ENCODE measurements at regions not wholly inside any gene's neighbourhood (a gene's known extent, or its start where the extent isn't known, plus 50 kb on each side); places are given as distances from the start of the nearest gene placed in this dataset.
"Not testable (repeated sequence)": the region's sequence is repeated elsewhere in the genome, so short reads cannot be mapped to it uniquely, and the experiment has no call there.

DNA sequence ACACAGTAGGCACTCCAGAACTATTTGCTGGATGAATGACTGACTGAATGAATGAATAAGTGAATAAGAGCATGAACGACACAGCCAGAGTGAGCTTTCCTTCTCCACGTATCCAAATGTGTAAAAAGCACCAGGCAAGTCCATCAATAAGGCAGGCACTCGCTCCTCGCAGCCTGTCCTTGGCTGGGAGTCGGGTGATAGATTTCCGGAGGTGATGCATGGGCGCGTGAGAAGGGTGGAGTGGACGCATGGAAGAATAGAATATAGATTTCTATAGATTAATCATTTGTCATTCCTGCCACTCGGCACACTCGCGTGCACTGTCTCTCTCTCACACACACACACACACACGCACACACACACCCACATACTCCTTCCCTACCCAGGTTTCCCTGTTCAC, 164.3 kb upstream of the ZC3H12A start:
- no peak for DNase-seq (ENCODE audit: low read depth, low spot score)

DNA sequence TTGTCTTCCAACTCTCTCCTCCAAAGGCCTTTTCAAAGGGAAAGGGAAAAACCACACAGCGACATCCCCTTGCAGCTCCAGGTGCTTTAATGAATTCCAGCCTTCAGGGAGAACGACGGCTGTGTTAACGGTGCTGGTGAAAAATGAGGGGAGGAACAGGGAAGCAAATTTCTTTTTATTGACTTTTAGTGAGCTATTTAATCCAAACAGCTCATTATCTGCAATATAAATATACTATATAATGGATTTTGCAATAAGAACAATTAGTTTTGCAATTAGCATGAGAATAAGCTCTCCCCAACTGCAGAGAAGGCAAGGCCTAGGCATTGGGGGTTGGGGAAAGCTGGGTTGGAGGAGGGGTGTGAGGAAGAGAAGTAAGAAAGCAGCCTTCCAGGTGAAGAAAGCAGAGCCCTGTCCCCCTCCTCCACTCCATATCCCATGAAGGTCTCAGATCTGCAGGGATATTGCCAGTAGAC, 159.0 kb upstream of the ZC3H12A start:
- peak; percentile 61 for DNase-seq (ENCODE audit: low read depth, low spot score)

DNA sequence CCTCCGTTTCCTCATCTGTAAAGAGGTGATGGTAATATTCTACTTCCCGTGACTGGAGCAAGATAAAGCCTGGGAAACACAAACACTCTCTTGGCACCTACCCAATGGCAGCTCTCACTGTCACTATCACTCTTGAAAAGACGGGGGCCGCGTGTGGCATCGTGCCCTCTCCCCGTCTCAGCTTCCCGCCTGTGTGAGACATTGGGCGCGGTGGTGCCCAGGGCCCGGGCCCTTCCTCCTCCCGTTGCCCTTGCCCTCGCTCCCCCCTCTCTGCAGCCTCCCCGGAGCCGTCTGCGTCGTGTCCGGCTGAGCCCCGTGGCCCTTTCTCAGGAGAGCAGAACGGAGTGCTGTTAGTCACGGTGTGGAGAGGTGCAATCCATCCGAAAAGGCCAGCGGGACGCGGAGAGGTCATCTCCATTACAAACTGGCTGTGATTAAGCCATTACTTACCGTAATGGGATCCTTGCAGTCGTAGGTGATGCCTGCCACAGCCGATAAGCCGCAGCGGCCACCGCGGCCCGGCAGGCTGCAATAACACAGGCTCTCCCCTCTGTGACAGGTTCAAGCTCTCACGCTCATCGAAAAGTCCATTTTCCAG, 156.4 kb upstream of the ZC3H12A start:
- peak; percentile 50 for DNase-seq (ENCODE audit: low read depth, low spot score)

DNA sequence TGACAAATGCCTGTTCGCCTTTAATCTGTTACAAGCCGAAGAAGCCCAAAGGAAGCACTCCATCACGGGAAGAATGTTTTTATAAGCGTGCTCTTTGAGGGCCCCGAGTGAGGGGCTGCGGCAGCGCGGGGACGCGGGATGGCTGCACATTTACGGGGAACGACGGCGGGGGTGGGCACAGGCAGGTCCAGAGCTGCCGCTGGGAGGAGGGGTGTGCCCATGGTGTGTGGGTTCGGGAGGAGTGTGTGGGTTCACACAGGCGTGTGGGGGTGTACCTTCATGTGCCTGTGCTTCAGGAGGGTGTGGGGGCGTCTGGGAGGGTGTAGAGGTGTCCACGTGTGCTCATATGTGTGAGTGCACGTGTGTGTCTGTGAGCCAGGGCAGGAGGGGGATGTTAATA, 155.9 kb upstream of the ZC3H12A start:
- no peak for DNase-seq (ENCODE audit: low read depth, low spot score)

DNA sequence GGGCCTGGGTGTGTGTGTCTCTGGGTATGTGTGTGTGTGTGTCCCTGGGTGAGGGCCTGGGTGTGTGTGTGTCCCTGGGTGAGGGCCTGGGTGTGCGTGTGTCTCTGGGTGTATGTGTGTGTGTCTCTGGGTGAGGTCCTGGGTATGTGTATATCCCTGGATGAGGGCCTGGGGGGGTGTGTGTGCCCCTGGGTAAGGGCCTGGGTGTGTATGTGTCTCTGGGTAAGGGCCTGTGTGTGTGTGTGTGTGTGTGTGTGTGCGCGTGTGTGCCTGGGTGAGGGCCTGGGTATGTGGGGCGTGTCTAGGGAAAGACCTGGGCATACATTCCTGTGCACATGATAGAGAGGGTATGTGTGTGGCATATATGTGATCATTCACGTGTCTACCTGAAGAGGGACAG, 155.1 kb upstream of the ZC3H12A start:
- DNase-seq (ENCODE audit: low read depth, low spot score), result no peak

DNA sequence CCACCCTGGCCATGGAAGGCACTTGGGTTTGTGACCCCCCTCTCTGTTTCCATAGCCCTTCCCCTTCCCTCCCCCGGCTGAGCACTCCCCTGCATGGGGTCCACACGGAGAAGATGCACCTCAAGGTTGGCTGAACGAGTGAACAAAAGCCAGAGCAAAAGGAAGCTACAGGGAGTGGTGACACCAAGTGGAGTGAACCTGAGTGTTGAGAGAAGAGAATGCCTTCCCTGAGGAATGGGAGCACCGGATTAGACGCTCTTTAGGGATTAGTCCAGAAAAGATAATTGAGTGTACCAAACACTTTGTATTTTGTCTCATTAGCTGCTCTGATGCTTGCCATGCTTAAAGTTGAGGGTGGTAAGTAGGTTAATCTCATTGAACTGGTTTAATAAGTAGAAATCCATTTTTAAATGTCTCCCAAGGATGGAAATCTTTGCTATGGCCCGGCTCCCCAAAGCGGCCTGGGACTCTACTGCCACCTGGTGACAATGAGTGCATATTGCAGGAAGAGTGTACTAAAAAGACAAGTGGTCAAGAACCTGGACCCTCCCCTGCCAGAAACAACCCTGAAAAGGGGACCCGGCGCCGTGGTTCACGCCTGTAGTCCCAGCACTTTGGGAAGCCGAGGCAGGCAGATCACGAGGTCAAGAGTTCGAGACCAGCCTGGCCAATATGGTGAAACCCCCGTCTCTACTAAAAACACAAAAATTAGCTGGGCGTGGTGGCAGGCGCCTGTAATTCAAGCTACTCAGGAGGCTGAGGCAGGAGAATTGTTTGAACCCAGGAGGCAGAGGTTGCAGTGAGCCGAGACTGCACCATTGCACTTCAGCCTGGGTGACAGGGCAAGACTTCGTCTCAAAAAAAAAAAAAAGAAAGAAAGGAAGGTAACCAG, 150.6 kb upstream of the ZC3H12A start:
- peak; percentile 75 for DNase-seq (ENCODE audit: low read depth, low spot score)

DNA sequence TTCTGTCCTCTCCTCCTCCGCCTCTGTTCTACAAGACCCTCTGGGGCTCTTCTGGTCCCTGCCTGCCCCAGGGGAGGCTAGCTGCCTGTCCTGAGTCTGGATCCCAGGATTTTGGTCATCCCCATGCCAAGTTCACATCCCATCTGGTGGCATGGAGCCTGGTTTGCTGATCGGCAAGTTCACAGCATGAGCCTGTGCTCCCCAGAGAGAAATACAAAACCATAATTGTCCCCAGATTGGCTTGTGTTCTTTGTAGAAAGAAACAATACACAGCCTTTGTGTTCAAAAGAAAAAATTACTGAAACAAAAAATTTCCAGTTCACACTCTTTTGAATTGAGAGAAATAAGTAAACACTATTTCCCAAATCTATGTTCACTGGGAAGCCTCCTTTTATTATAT, 149.4 kb upstream of the ZC3H12A start:
- DNase-seq (ENCODE audit: low read depth, low spot score), result no peak

DNA sequence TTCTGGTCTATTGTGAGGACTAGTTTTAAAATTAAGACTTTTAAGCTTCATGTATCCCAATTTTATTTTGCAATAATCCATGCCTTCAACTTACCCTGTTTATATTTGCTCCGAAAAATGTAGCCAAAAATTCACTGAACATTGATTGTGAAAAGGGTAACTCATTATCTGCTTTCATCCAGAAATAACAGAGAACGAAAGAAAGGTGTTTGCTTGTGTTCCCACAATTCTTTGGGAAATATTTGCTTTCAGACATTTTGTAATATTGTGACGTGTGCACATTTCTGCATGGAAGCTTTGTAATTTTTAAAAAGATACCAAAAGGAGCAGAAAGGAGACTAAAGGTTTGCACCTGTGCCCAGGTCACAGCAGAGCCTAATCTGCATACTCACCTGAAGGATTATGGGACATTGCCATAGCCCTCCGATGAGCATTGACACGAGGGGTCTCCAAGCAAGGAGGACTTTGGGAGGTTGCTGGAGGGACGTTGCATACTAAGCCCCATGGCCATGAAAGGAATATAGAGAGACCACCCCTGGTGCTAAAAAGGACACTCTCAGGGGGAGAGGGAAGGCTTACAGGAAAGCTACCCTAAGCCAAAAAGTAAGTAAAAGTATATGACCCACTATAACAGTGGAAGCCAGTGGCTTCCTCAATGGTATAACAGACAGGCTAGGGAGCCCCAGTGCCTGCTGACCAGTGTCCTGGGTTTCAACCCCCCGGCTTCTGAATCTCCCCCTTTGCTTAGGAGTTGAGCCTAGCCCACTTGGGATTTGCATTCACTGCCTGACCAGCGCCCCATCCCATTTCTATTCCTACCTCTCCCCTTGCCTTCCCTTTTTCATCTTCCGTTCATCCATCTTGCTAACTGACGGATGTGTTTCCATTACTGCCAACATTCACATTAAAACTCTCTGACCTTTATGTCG, 148.6 kb upstream of the ZC3H12A start:
- peak; percentile 59 for DNase-seq (ENCODE audit: low read depth, low spot score)

DNA sequence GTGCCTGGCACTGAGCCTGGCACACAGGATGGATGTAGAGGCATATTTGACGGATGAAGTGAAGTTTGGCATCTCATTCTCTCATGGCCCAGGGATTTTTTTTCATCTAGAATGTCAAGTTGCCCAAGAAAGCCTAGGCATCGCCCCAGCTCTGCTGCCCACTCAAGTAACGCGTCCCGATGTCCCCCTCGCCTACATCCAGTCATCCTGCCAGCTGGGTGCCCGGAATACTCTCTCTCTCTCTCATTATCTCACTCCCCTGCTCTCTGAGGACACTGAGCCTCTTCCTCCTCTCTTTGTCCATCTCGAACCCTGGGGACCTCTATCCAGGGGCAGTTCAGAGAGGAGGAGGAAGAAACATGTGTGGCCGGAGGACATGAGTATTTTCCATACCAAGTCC, 142.3 kb upstream of the ZC3H12A start:
- no peak for DNase-seq (ENCODE audit: low read depth, low spot score)

DNA sequence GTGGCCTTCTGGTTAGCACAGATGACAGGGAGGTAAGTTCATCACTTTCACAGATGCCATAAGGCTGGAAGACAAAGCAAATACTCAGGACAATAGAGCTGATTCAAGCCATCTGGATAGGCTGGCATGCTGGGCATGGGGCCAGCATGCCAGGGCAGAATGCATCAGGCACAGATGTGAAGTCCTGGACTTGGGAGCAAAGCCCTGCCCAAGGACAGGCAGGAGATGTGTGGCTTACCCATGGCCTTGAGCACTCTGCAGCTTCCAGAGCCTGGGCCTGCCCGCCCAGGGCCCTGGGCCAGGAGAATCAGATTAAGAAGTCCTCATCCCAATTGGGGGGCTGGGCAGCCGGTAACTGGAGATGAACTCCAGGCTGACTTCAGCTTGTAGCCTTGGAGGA, 135.7 kb upstream of the ZC3H12A start:
- no peak for DNase-seq (ENCODE audit: low read depth, low spot score)

DNA sequence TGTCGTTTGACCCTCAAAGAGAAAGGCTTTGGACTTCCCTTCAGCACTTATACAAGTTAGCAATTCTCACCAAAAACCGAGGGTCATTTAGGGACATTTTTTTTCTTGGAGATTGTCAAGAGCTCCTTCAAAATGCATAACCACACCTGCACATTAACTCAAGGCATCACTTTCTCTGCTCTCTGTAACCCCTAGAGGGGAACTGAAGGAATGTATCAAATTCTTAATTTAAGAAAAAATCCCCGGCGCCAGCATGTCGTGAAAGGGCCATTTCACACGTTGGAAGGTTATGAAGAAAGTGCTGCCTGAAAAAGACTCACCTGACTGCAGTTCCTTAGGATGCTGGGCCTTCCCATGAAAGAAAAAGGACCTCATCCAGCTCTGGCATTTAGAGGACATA, 131.6 kb upstream of the ZC3H12A start:
- no peak for DNase-seq (ENCODE audit: low read depth, low spot score)

DNA sequence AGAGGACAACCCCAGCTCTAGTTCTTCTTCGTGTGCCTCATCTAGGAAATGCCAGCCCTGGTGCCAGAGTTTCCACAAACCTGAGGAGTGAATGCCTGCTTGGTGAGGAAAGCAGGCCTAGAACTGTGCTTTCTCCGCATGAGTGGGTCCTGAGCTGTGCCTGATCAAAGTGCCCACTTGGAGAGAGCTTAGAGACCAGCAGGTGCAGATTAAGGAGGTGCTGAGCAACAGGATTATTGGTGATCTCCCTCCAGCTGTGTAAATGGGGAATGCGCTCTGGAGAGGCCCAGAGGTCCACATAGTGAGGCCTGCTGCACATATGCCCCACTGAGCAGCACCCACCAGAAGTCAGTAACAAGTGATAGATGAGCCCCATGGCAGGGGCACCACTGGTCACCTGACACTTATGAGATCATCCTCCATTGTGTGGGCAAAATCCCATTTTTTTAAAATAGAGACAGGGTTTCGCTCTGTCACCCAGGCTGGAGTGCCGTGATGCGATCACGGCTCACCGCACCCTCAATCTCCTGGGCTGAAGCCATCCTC, 127.2 kb upstream of the ZC3H12A start:
- DNase-seq (ENCODE audit: low read depth, low spot score), result no peak

DNA sequence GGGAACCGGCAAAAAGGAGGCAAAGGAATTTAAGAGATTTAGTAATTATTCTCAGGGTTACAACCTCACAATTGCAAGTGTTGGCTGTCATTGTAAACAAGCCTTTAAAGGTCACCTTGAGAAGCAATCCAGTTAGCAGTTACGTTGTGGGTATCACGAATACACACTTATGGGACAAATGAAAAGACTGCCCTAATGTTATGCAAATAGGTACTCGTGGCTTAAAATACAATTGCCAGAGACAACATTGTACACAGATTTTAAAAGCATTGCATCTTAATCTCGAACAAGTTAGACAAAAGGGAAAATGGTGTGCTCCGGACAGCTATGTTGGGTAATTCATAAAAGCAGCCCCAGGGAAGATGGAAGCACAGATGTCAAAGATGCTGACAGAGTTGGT, 120.5 kb upstream of the ZC3H12A start:
- no peak for DNase-seq (ENCODE audit: low read depth, low spot score)

DNA sequence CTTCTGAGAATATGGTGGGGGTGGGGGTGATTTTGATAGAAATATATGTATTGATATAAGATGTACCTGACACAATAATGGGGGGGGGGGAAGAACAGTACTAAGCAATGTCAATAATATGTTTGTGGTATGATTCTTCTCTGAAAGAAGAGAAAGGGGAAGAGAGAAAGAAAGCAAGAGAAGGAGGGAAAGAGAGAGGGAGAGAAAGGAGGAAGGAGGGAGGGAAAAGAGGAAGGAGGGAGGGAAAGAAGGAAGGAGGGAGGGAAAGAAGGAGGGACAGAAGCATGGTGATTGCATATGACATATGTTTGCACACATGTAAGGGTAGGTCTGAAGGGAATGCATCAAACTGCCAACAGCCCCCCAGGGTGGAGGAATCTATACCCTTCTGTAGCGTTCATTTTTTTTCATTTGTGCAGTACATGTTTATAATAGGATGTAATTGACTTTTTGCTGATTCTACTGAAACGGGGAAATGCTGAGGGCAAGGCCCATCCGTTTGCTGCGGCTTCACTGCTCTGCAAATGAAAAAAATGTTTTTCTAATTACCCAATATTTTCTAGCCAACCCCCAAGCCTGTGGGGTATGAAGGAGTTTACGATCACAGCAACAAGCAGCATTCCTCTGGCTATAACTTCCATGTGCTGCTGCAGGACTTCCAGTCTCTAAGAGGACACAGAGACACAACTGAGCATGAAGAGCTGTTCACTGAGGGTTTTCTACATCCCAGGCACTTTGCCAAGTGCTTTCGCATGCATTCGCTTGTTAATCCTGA, 119.3 kb upstream of the ZC3H12A start:
- DNase-seq (ENCODE audit: low read depth, low spot score), result no peak

DNA sequence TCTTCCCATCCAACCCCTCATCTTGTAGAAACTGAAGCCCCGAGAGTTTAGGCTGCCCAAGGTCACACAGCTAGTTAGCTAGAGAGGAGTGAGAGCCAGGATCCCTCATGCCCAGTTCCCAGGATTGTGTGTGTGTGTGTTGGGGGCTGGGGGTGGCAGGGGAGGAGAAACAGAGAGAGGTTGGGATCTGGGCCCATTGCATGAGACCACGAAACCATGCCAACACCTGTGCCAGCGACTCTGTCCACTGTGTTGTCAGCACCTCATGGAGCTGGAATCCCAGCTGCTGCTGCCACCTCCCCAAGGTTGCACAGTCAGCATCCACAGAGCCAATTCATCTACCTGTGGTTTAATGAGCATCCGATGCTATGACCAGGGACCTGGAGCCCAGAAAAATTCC, 115.4 kb upstream of the ZC3H12A start:
- no peak for DNase-seq (ENCODE audit: low read depth, low spot score)

DNA sequence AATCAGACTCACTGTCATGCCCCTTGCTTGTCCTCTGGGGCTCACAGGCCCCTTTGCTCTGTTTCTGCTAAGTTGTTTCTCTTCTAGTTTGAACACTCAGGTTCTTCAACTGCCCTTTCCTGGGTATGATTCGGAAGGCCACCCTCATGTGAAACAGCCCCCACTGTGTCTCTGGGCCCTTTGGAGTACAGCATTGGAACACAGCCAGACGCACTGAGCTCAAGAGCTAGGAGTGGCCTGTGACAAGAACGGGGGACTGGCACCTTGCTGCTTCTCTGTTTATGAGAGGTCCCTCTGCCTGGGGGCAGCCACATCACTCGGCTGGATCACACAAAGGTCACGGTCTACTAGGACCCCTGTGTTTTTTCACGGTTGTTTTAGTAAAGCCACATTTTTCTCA, 114.4 kb upstream of the ZC3H12A start:
- no peak for DNase-seq (ENCODE audit: low read depth, low spot score)

DNA sequence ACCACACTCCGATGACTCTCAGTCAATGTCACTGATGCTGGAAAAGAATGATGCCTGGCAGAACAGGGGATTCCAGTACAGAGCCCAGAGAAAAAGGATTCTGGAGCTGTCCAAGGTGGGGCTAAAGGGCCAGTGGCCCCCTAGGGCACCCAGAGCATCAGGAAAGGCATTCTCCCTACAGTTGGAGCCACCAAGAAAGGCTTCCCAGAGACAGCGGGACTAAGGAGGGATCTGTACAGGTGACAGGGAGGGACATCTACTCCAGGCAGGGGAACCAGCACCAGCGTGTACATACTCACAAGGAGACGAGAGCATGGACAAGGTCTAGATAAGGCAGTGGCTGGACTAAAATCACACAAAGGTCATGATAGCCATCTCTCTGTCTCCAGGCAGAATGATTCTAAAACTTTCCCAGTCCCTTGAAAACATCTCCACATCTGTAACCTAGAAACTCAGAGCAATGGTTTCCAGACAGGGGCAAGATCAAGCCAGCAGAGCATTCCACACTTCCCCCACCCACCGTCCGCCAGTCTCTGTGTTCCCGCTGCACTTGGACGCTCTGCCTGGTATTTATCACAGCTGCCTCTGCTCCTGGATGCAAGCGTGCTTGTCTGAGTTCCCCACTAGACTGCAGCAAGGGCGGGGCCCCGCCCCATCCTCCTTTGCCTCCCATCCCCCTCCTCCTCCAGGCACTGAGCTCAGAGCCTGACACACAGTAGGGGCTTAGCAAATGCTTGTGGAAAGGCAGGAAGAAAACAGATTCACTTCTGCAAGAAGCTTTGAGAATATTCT, 111.6 kb upstream of the ZC3H12A start:
- DNase-seq (ENCODE audit: low read depth, low spot score), result peak; percentile 66

DNA sequence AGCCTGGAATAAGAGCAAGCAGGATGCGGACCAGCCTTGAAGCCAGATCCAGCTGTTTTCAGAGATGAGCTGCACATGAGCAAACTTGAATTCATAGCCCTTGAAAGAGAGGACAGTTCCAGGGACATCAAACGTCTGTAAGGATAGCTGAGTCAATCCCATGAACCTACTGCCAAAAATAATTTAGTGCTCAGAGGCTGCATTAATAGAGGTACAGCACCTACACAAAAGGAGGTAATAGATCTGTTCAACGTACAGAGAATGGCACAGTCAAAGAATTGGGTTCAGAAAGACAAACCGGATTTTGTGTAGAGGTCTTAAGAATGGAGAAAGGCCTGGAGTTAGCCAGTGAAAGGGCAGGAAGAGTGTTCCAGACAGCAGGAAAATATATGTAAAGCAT, 110.8 kb upstream of the ZC3H12A start:
- no peak for DNase-seq (ENCODE audit: low read depth, low spot score)

DNA sequence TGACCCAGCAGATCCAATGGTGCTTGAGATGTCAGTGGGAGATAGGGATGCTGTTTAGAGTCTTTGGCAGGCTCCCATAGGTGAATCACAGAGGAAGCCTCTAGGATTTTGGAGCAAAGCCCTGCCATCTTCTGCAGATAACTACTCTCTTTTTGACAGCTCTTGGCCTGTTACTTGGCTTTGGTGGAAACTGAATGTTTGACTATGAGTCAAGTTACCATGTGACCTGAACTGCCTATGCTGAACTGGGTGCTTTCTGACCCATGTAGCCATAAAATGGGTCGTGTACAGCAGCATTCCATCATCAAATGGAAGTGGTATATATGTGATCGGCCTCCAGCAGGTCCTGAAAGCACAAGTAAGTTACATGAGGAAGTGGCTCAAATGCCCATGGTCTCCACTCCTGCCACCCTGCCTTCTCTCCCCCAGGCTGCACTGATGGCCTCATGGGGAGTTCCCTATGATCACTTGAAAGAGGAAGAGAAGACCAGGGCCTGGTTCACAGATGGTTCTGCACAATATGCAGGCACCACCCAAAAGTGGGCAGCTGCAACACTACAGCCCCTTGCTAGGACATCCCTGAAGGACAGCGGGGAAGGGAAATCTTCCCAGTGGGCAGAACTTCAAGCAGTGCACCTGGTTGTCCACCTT, 105.6 kb upstream of the ZC3H12A start:
- not testable (repeated sequence) for DNase-seq (ENCODE audit: low read depth, low spot score)

DNA sequence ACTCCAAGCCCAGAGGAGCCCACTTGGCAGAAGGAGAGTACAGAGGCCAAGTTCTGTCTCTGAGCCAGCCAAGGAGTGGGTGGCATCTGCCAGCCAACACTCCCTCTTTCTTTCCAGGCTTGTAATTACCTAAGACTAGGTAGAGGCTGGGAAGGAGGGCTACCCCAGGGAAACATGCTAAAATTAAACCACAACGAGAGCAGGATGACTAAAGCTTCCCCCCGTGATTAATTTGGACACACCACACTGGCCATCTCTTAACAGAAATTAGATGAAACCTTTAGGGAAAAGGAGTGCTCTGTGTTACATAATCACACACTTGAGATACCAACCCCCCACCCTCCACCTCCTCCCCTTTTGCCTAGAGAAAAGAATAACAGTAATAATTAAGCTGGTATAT, 102.1 kb upstream of the ZC3H12A start:
- DNase-seq (ENCODE audit: low read depth, low spot score), result no peak
